ENCODE measurements at regions not wholly inside any gene's neighbourhood (a gene's known extent, or its start where the extent isn't known, plus 50 kb on each side); places are given as distances from the start of the nearest gene placed in this dataset.

- TF ChIP-seq CTCF (IDR thresholded peaks at IDR 0.05), result no peak
- no peak for TF ChIP-seq EP300 (IDR thresholded peaks at IDR 0.05)
- no peak for TF ChIP-seq POLR2AphosphoS5 (IDR thresholded peaks at IDR 0.05)
Observed at GRCh38 chr16:79901522-79901921, 301.0 kb upstream of the MAF start.

All from esophagus muscularis mucosa (tissue), 4 donors.